AG10803 (cell line): ENCODE measurements at regions not wholly inside any gene's neighbourhood (a gene's known extent, or its start where the extent isn't known, plus 50 kb on each side); places are given as distances from the start of the nearest gene placed in this dataset.

Experiments used
- DNase-seq: peaks from one replicate; pipeline ENCODE4 v3.0.0; 2010; ENCODE audit warnings: low read depth
- H3K4me3 ChIP-seq: 2 replicates; pipeline ENCODE4 v1.5.1; 2011; ENCODE audit warnings: mild to moderate bottlenecking, low read length, control low read depth
- TF ChIP-seq, protein P1 (sequence below): conservative IDR thresholded peaks from 2 replicates; pipeline ENCODE4 v1.5.1; 2011; ENCODE audit warnings: mild to moderate bottlenecking, low read length, control low read depth, inconsistent platforms

DNA sequence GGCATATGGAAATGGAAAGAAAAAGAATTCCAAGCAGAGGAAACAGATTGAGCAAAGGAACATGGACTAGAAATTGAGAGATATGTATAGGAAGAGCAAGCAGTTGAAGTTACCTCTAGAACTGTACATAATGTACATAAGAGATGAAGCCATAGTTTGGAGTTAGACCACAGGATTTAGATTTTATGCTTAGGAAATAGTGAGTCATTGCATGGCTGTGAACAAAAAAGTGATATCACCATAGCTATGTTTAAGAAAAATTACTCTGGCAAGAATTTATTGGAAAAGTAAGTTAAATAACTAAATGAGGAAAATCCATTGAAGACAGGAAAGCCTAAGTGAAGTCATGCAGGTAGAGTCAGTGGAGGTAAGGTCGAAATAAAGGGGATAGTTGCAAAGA, 99.4 kb upstream of the GALNT5 start:
- no peak overlapping the region for H3K4me3 ChIP-seq
- TF ChIP-seq, protein P1, sequence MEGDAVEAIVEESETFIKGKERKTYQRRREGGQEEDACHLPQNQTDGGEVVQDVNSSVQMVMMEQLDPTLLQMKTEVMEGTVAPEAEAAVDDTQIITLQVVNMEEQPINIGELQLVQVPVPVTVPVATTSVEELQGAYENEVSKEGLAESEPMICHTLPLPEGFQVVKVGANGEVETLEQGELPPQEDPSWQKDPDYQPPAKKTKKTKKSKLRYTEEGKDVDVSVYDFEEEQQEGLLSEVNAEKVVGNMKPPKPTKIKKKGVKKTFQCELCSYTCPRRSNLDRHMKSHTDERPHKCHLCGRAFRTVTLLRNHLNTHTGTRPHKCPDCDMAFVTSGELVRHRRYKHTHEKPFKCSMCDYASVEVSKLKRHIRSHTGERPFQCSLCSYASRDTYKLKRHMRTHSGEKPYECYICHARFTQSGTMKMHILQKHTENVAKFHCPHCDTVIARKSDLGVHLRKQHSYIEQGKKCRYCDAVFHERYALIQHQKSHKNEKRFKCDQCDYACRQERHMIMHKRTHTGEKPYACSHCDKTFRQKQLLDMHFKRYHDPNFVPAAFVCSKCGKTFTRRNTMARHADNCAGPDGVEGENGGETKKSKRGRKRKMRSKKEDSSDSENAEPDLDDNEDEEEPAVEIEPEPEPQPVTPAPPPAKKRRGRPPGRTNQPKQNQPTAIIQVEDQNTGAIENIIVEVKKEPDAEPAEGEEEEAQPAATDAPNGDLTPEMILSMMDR, result no peak
- DNase-seq, result no peak

DNA sequence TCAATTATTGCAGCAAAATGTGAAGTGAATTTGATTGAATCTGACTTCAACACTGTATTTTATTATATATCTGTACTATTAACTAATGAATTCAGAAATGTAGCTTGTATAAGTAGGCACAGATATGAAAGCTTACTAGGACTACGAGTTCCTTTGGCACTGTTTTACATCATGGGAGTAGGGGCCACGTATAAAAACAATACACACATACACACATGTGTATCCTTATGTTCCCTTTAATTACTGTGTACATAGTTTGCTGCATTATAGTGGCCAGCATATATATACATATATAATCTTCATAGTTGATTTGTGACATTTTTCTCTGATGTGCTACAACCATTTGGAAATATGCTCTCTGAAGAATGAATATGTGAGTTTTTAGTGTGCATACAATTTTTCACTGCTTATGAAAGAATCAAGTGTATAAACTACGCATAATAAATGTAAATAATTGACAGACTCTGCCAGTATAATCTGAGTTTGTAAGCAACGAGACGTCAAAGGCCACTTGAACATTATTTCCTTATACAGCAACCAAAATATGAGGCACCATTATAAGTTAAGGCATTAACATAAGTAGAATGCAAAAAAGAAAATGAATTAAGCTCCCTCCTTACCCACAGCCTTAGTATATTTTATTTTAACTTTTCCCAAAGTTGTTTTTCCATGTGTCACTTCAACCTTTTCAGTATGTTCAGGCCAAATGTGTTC, 98.1 kb upstream of the GALNT5 start:
- TF ChIP-seq, protein P1, result no peak
- no peak for DNase-seq

DNA sequence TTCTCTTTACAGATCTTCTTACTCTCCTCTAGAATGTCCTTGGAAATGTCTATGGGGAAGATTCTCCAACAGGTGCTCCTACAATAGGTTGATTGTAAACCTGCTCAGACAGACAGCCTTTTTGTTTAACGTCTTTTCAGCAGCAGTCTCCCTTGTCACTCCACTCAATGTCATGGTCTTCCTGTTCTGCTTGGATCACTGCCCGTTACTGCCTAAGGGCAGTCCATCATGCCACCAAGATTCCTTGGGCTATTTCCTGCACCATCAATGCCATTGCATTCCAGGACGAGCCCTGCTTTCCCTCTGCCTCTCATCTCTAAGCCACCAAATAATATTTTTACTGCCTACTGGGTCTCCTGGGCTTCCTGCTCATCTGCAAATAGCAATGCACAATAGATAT, 97.4 kb upstream of the GALNT5 start:
- TF ChIP-seq, protein P1, result no peak
- no peak for DNase-seq

More for the DNA sequence above, 98.1 kb upstream of the GALNT5 start:
- no peak overlapping the region for H3K4me3 ChIP-seq

DNA sequence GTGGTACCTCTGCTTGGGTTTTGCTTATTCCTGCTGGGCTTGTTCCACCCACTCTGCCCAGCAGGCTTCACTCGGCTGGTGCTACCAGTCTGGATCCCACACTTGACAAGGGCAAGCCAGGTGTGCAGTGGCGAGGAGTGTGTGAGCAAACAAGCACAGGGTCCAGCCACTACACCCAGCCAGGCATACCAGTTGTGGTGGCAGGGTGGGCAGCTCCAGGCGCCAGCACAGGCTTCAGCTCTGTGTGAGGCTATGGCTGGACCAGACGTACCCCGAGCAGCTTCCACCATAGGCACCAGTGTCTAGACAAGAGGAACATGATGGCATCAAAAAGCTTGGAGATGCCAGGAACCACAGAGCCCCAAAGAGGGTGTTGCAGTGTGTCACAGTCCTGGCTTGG, 93.1 kb upstream of the GALNT5 start:
- TF ChIP-seq, protein P1, result no peak
- DNase-seq, result no peak

More for the DNA sequence above, 97.4 kb upstream of the GALNT5 start:
- H3K4me3 ChIP-seq, result no peak overlapping the region

DNA sequence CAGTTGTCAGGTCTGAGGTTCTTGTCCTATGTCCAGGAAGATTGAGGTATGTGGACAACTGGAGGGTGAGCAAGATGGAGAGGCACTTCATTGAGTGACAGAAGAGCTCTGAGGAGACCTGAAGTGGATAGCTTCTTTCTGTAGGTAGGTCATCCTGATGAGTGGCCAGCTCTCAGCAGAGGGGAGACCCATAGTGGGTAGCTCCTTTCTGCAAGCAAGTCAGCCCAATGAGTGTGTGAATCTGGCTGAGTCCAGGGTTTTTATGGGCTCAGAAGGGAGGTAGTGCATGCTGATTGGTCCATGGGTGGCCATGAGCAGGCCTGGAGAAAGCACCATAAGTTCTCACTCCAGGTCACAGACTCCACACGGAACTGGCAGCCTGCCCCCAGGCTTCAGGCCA, 92.6 kb upstream of the GALNT5 start:
- TF ChIP-seq, protein P1, result no peak
- no peak overlapping the region for H3K4me3 ChIP-seq
- no peak for DNase-seq

More for the DNA sequence above, 93.1 kb upstream of the GALNT5 start:
- no peak overlapping the region for H3K4me3 ChIP-seq

DNA sequence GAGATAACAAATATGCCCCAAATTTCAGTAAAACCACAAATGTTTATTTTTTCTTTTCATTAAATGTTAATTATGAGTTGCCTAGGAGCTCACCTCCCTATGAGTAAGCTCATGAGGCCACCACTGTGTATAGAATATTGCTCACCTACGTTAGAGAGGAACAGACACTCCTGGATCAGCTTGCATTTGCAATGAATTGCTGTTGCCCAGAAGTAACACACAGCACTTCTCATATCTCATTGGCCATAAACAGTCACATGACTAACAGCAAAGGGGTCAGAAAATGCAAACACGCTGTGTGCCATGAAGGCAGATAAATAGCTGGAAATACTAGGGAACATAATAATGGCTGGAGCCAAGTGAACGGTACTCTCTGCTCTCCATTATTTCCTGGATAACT, 89.0 kb upstream of the GALNT5 start:
- no peak overlapping the region for H3K4me3 ChIP-seq
- DNase-seq, result no peak
- TF ChIP-seq, protein P1, result no peak

DNA sequence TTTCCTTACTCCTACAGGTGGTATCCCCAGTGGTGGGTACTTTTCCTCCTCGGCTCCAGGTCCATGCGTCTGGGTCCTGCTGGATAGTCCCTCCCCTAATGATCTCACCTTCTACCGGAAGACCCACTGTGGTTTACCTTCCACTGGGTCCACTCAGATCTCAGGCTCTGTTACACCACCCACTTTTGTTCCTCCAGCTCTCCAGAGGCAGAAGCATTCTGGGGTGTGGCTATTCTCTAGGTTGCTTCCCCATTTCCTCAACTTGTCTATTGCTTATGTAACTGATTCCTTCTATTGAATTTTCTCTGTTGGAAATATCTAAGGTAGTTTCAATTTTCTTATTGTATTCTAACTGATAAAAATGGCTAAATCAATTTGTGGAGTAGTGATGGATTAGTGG, 87.6 kb upstream of the GALNT5 start:
- TF ChIP-seq, protein P1, result no peak
- H3K4me3 ChIP-seq, result no peak overlapping the region
- DNase-seq, result no peak
